ENCODE measurements at regions not wholly inside any gene's neighbourhood (a gene's known extent, or its start where the extent isn't known, plus 50 kb on each side); places are given as distances from the start of the nearest gene placed in this dataset.

DNA sequence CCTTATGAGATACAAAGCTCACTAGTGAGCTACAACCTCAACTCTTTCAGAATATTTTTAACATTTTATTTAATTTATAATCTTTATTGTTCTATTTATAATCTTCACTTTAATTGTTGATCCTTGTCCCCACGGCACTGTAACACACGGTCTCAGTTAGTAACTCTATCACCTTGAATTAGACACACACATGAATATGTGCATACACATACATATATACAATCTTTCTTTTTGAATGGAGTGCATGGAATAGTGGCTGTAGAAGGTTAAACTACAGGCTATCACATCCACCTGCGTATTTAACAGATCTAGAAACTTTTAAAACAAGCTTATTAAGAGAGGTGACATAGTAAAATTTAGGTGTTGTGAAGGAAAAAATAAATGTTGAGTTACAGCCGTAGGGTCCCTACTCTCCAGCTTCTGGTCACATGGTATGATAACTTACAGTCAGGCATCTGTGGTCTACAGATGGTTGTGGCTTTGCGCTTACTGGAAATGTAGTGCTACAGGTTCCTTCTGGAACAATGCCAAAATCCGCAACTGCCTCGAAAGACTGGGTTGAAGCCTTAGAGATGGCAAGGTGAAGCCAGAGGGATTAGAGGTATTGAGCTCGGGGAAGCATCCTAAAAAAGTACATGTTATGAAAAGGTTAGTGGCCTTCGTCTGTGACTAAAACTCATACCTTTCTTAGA lies 1324.1 kb upstream of the SLC39A10 start:
- FAIRE-seq (no peak), DNase-seq (ENCODE audit: low read depth) (no peak)
- H3K4me3 Mint-ChIP-seq (ENCODE audit: unreplicated experiment) = no peak overlapping the region
- H3K27ac ChIP-seq (ENCODE audit: low read depth, low read length) = no peak overlapping the region
- peaks cover 3% of the 10 kb centered on the region for H3K9me3 ChIP-seq (ENCODE audit: insufficient read depth, low read depth, low read length)
- no peak for TF ChIP-seq EZH2 (IDR thresholded peaks at IDR 0.05; ENCODE audit: insufficient read depth, low read length)
- TF ChIP-seq, protein P1, sequence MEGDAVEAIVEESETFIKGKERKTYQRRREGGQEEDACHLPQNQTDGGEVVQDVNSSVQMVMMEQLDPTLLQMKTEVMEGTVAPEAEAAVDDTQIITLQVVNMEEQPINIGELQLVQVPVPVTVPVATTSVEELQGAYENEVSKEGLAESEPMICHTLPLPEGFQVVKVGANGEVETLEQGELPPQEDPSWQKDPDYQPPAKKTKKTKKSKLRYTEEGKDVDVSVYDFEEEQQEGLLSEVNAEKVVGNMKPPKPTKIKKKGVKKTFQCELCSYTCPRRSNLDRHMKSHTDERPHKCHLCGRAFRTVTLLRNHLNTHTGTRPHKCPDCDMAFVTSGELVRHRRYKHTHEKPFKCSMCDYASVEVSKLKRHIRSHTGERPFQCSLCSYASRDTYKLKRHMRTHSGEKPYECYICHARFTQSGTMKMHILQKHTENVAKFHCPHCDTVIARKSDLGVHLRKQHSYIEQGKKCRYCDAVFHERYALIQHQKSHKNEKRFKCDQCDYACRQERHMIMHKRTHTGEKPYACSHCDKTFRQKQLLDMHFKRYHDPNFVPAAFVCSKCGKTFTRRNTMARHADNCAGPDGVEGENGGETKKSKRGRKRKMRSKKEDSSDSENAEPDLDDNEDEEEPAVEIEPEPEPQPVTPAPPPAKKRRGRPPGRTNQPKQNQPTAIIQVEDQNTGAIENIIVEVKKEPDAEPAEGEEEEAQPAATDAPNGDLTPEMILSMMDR (IDR thresholded peaks at IDR 0.05; ENCODE audit: insufficient read depth, low read depth, low read length) = no peak
- H3K4me1 Mint-ChIP-seq (ENCODE audit: low read depth, unreplicated experiment) = peaks cover 6% of the 10 kb centered on the region
- H2AFZ ChIP-seq (ENCODE audit: low read depth, low read length) = no peak overlapping the region
- H3K9ac ChIP-seq (ENCODE audit: low read length) = no peak overlapping the region
- H3K27ac Mint-ChIP-seq (ENCODE audit: unreplicated experiment) = no peak overlapping the region
- no peaks in the 10 kb centered on the region for H3K9me3 Mint-ChIP-seq (ENCODE audit: unreplicated experiment)
- H3K79me2 ChIP-seq (ENCODE audit: insufficient read depth, low read length) = no peaks in the 10 kb centered on the region
- H3K4me1 ChIP-seq (ENCODE audit: insufficient read depth, low read length) = no peaks in the 10 kb centered on the region
- H3K4me3 ChIP-seq (ENCODE audit: insufficient read depth, low read depth, low read length) = no peak overlapping the region
- no peaks in the 10 kb centered on the region for H3K27me3 ChIP-seq (ENCODE audit: insufficient read depth, low read length)
- no peaks in the 10 kb centered on the region for H3K36me3 Mint-ChIP-seq (ENCODE audit: low read depth, unreplicated experiment)
- no peak overlapping the region for H3K4me2 ChIP-seq (ENCODE audit: low read length)
- no peaks in the 10 kb centered on the region for H3K27me3 Mint-ChIP-seq (ENCODE audit: low read depth, unreplicated experiment)
- H3K36me3 ChIP-seq (ENCODE audit: insufficient read depth, low read length) = no peaks in the 10 kb centered on the region
- H4K20me1 ChIP-seq (ENCODE audit: insufficient read depth, low read length) = no peaks in the 10 kb centered on the region

DNA sequence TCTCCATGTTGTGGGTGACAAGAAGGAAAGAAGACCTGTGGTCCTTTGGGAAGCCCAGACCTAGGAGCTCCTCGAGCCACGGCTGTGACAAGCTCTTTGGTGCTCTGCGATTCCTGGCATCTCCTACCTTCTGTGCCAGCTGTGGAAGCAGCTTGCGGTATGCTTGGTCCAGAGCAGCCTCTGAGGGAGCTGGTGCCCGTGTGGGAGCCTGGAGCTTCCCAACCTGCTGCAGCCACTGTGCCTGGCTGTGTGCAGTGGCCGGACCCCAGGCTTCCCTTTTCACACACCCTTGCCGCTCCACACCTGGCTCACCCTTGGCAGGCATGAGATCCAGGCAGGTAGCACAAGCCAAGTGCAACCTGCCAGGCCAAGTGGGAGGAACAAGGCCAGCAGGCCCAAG lies 1328.6 kb upstream of the SLC39A10 start:
- Histone ChIP-seq H3K4me3 (ENCODE audit: insufficient read depth, low read depth, low read length) (no peak overlapping the region), H3K9ac (ENCODE audit: low read length) (no peak overlapping the region), H3K27ac (ENCODE audit: low read depth, low read length) (no peak overlapping the region), H3K9me3 (ENCODE audit: insufficient read depth, low read depth, low read length) (peaks cover 3% of the 10 kb centered on the region), H2AFZ (ENCODE audit: low read depth, low read length) (no peak overlapping the region), H3K4me2 (ENCODE audit: low read length) (no peak overlapping the region), H3K4me1 (ENCODE audit: insufficient read depth, low read length) (no peaks in the 10 kb centered on the region), H4K20me1 (ENCODE audit: insufficient read depth, low read length) (no peaks in the 10 kb centered on the region), H3K27me3 (ENCODE audit: insufficient read depth, low read length) (no peaks in the 10 kb centered on the region), H3K36me3 (ENCODE audit: insufficient read depth, low read length) (no peaks in the 10 kb centered on the region), H3K79me2 (ENCODE audit: insufficient read depth, low read length) (no peaks in the 10 kb centered on the region)
- peaks cover 6% of the 10 kb centered on the region for H3K4me1 Mint-ChIP-seq (ENCODE audit: low read depth, unreplicated experiment)
- H3K27ac Mint-ChIP-seq (ENCODE audit: unreplicated experiment) = no peak overlapping the region
- TF ChIP-seq, protein P1 (IDR thresholded peaks at IDR 0.05; ENCODE audit: insufficient read depth, low read depth, low read length) = no peak
- TF ChIP-seq EZH2 (IDR thresholded peaks at IDR 0.05; ENCODE audit: insufficient read depth, low read length) = no peak
- FAIRE-seq (no peak), DNase-seq (ENCODE audit: low read depth) (no peak)
- H3K36me3 Mint-ChIP-seq (ENCODE audit: low read depth, unreplicated experiment) = no peaks in the 10 kb centered on the region
- no peaks in the 10 kb centered on the region for H3K27me3 Mint-ChIP-seq (ENCODE audit: low read depth, unreplicated experiment)
- no peak overlapping the region for H3K4me3 Mint-ChIP-seq (ENCODE audit: unreplicated experiment)
- no peaks in the 10 kb centered on the region for H3K9me3 Mint-ChIP-seq (ENCODE audit: unreplicated experiment)

DNA sequence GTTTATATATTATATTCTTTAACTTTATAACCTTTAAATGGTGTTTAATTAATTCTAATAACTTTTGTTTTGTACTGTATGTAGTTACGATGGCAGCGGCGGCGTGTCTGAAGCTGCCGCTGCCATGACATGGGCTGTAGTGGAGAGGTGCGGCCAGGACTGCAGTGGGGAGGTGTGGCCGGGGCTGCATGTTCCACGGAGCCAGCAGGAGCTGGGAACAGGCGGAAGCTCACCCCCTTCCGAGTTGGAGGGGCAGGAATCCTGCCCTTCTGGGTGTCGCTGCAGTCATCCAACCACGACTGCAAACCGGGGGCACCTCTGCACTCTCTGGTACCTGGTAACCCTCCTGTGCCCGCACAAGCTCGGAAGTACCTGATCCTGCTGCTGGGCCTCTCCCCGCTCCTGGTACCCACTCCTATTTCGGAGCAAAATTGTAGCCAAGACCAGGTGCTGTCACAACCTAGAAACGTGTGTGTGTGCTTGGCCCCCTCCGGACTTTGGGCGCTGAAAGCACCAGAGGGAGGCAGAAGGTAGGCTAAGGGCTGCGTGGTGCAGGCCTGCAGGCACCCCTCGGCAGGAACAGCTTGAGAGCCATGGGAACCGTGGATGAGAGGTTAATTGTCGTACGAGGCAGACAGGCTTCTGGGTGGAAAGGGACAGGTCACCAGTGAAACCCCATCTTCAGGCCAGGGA lies 1329.7 kb upstream of the SLC39A10 start:
- peaks cover 6% of the 10 kb centered on the region for H3K4me1 Mint-ChIP-seq (ENCODE audit: low read depth, unreplicated experiment)
- peaks cover 3% of the 10 kb centered on the region for H3K9me3 ChIP-seq (ENCODE audit: insufficient read depth, low read depth, low read length)
- H3K36me3 Mint-ChIP-seq (ENCODE audit: low read depth, unreplicated experiment) = no peaks in the 10 kb centered on the region
- H4K20me1 ChIP-seq (ENCODE audit: insufficient read depth, low read length) = no peaks in the 10 kb centered on the region
- no peak overlapping the region for H3K9ac ChIP-seq (ENCODE audit: low read length)
- no peak overlapping the region for H3K27ac Mint-ChIP-seq (ENCODE audit: unreplicated experiment)
- H2AFZ ChIP-seq (ENCODE audit: low read depth, low read length) = no peak overlapping the region
- H3K4me3 ChIP-seq (ENCODE audit: insufficient read depth, low read depth, low read length) = no peak overlapping the region
- FAIRE-seq = no peak
- no peaks in the 10 kb centered on the region for H3K4me1 ChIP-seq (ENCODE audit: insufficient read depth, low read length)
- H3K27me3 ChIP-seq (ENCODE audit: insufficient read depth, low read length) = no peaks in the 10 kb centered on the region
- no peak overlapping the region for H3K4me3 Mint-ChIP-seq (ENCODE audit: unreplicated experiment)
- DNase-seq (ENCODE audit: low read depth) = no peak
- no peaks in the 10 kb centered on the region for H3K9me3 Mint-ChIP-seq (ENCODE audit: unreplicated experiment)
- no peak overlapping the region for H3K27ac ChIP-seq (ENCODE audit: low read depth, low read length)
- no peak overlapping the region for H3K4me2 ChIP-seq (ENCODE audit: low read length)
- no peaks in the 10 kb centered on the region for H3K36me3 ChIP-seq (ENCODE audit: insufficient read depth, low read length)
- H3K79me2 ChIP-seq (ENCODE audit: insufficient read depth, low read length) = no peaks in the 10 kb centered on the region
- H3K27me3 Mint-ChIP-seq (ENCODE audit: low read depth, unreplicated experiment) = no peaks in the 10 kb centered on the region
- TF ChIP-seq, protein P1 (IDR thresholded peaks at IDR 0.05; ENCODE audit: insufficient read depth, low read depth, low read length) = no peak
- TF ChIP-seq EZH2 (IDR thresholded peaks at IDR 0.05; ENCODE audit: insufficient read depth, low read length) = no peak
